Activated T-cell treated with anti-CD3 and anti-CD28 coated beads, Interleukin-2, amount 50 U/mL, for 4 hours (primary cell): ENCODE measurements at regions not wholly inside any gene's neighbourhood (a gene's known extent, or its start where the extent isn't known, plus 50 kb on each side); places are given as distances from the start of the nearest gene placed in this dataset.
A peak's percentile ranks its signal among the peaks of the same experiment; 100 is the strongest.
"Not testable (repeated sequence)": the region's sequence is repeated elsewhere in the genome, so short reads cannot be mapped to it uniquely, and the experiment has no call there.

Source experiments
- ATAC-seq, 2 donors: fragments of 200-7000 bp; cut with Tn5 transposase; one replicate each; pipeline ENCODE4 v1.10.0; 2021
- DNase-seq: peaks from one replicate; pipeline ENCODE4 v3.0.0-alpha.2; 2020
- H3K27me3 Mint-ChIP-seq: one replicate; pipeline ENCODE4 v1.8.0; 2021; ENCODE audit warnings: low read depth, mixed read lengths
- H3K36me3 Mint-ChIP-seq: one replicate; pipeline ENCODE4 v1.8.0; 2022; ENCODE audit warnings: mixed read lengths; ENCODE audit not compliant: insufficient read depth
- H3K4me1 Mint-ChIP-seq: one replicate; pipeline ENCODE4 v1.8.0; 2021; ENCODE audit warnings: low read depth, mixed read lengths
- H3K4me3 Mint-ChIP-seq: one replicate; pipeline ENCODE4 v1.8.0; 2021; ENCODE audit warnings: mild to moderate bottlenecking, moderate library complexity, mixed read lengths
- H3K9me3 Mint-ChIP-seq: one replicate; pipeline ENCODE4 v1.8.0; 2021; ENCODE audit warnings: mixed read lengths

- no peak overlapping the region for H3K4me3 Mint-ChIP-seq
- no peaks in the 10 kb centered on the region for H3K4me1 Mint-ChIP-seq
- H3K9me3 Mint-ChIP-seq: no peaks in the 10 kb centered on the region
- ATAC-seq: no peak
- no peaks in the 10 kb centered on the region for H3K36me3 Mint-ChIP-seq
- H3K27me3 Mint-ChIP-seq: no peaks in the 10 kb centered on the region
- DNase-seq: no peak
These were observed 882.3 kb downstream of the DIAPH3 start for GRCh38 chr13:59281453-59281852.

GRCh38 chr13:59292240-59292639 lies 871.5 kb downstream of the DIAPH3 start:
- H3K4me1 Mint-ChIP-seq, ATAC-seq, H3K36me3 Mint-ChIP-seq, H3K27me3 Mint-ChIP-seq, H3K4me3 Mint-ChIP-seq, H3K9me3 Mint-ChIP-seq, DNase-seq: not testable (repeated sequence)

GRCh38 chr13:59299584-59299983 lies 864.1 kb downstream of the DIAPH3 start:
- no peak for ATAC-seq
- Mint-ChIP-seq H3K4me1 (no peaks in the 10 kb centered on the region), H3K9me3 (peaks cover 5% of the 10 kb centered on the region), H3K27me3 (peaks cover 3% of the 10 kb centered on the region), H3K36me3 (no peaks in the 10 kb centered on the region), H3K4me3 (no peak overlapping the region)
- DNase-seq: no peak

GRCh38 chr13:59300355-59301173 lies 863.2 kb downstream of the DIAPH3 start:
- no peaks in the 10 kb centered on the region for H3K36me3 Mint-ChIP-seq
- no peaks in the 10 kb centered on the region for H3K4me1 Mint-ChIP-seq
- no peak for DNase-seq
- H3K27me3 Mint-ChIP-seq: peaks cover 3% of the 10 kb centered on the region
- ATAC-seq: no peak
- H3K4me3 Mint-ChIP-seq: no peak overlapping the region
- H3K9me3 Mint-ChIP-seq: peaks cover 4% of the 10 kb centered on the region

- H3K36me3 Mint-ChIP-seq: no peaks in the 10 kb centered on the region
- H3K4me3 Mint-ChIP-seq: no peak overlapping the region
- DNase-seq (no peak), ATAC-seq (no peak)
- H3K4me1 Mint-ChIP-seq: no peaks in the 10 kb centered on the region
- H3K27me3 Mint-ChIP-seq: peaks cover 3% of the 10 kb centered on the region
- peaks cover 3% of the 10 kb centered on the region for H3K9me3 Mint-ChIP-seq
These were observed 862.6 kb downstream of the DIAPH3 start for GRCh38 chr13:59301174-59301567.

- DNase-seq: no peak
These were observed 860.3 kb downstream of the DIAPH3 start for GRCh38 chr13:59303433-59303832.

GRCh38 chr13:59304596-59304995 lies 859.1 kb downstream of the DIAPH3 start:
- H3K27me3 Mint-ChIP-seq: peaks cover 8% of the 10 kb centered on the region
- no peaks in the 10 kb centered on the region for H3K9me3 Mint-ChIP-seq
- ATAC-seq (no peak), DNase-seq (no peak)
- H3K4me3 Mint-ChIP-seq: no peak overlapping the region
- no peaks in the 10 kb centered on the region for H3K4me1 Mint-ChIP-seq
- no peaks in the 10 kb centered on the region for H3K36me3 Mint-ChIP-seq

More at GRCh38 chr13:59303433-59303832, 860.3 kb downstream of the DIAPH3 start:
- Mint-ChIP-seq H3K4me3 (no peak overlapping the region), H3K36me3 (no peaks in the 10 kb centered on the region), H3K4me1 (no peaks in the 10 kb centered on the region), H3K27me3 (peaks cover 8% of the 10 kb centered on the region), H3K9me3 (no peaks in the 10 kb centered on the region)
- ATAC-seq: no peak

GRCh38 chr13:59305896-59306295 lies 857.8 kb downstream of the DIAPH3 start:
- DNase-seq (no peak), ATAC-seq (no peak)
- Mint-ChIP-seq H3K36me3 (no peaks in the 10 kb centered on the region), H3K9me3 (no peaks in the 10 kb centered on the region), H3K4me1 (no peaks in the 10 kb centered on the region), H3K27me3 (peaks cover 8% of the 10 kb centered on the region), H3K4me3 (no peak overlapping the region)

GRCh38 chr13:59312776-59313175 lies 851.0 kb downstream of the DIAPH3 start:
- Mint-ChIP-seq H3K27me3 (peaks cover 2% of the 10 kb centered on the region), H3K36me3 (no peaks in the 10 kb centered on the region), H3K4me1 (no peaks in the 10 kb centered on the region), H3K4me3 (no peak overlapping the region), H3K9me3 (peaks cover 5% of the 10 kb centered on the region)
- ATAC-seq (no peak), DNase-seq (no peak)

- Mint-ChIP-seq H3K36me3 (no peaks in the 10 kb centered on the region), H3K4me3 (no peak overlapping the region), H3K4me1 (no peaks in the 10 kb centered on the region), H3K27me3 (peaks cover 9% of the 10 kb centered on the region), H3K9me3 (no peaks in the 10 kb centered on the region)
- ATAC-seq (no peak), DNase-seq (peak; percentile 25)
These were observed 845.3 kb downstream of the DIAPH3 start for GRCh38 chr13:59318320-59318930.

GRCh38 chr13:59319276-59319675 lies 844.5 kb downstream of the DIAPH3 start:
- DNase-seq (no peak), ATAC-seq (no peak)
- no peaks in the 10 kb centered on the region for H3K36me3 Mint-ChIP-seq
- H3K9me3 Mint-ChIP-seq: no peaks in the 10 kb centered on the region
- no peaks in the 10 kb centered on the region for H3K4me1 Mint-ChIP-seq
- peaks cover 9% of the 10 kb centered on the region for H3K27me3 Mint-ChIP-seq
- H3K4me3 Mint-ChIP-seq: no peak overlapping the region

GRCh38 chr13:59320021-59320420 lies 843.7 kb downstream of the DIAPH3 start:
- no peaks in the 10 kb centered on the region for H3K9me3 Mint-ChIP-seq
- no peaks in the 10 kb centered on the region for H3K4me1 Mint-ChIP-seq
- H3K36me3 Mint-ChIP-seq: no peaks in the 10 kb centered on the region
- ATAC-seq: no peak
- H3K27me3 Mint-ChIP-seq: peaks cover 9% of the 10 kb centered on the region
- DNase-seq: no peak
- no peak overlapping the region for H3K4me3 Mint-ChIP-seq

- not testable (repeated sequence) for H3K4me1 Mint-ChIP-seq
These were observed 839.3 kb downstream of the DIAPH3 start for GRCh38 chr13:59324401-59324800.

GRCh38 chr13:59326717-59327116 lies 837.0 kb downstream of the DIAPH3 start:
- DNase-seq (no peak), ATAC-seq (no peak)
- no peaks in the 10 kb centered on the region for H3K4me1 Mint-ChIP-seq
- H3K4me3 Mint-ChIP-seq: no peak overlapping the region
- no peaks in the 10 kb centered on the region for H3K36me3 Mint-ChIP-seq
- no peaks in the 10 kb centered on the region for H3K9me3 Mint-ChIP-seq
- no peaks in the 10 kb centered on the region for H3K27me3 Mint-ChIP-seq

More at GRCh38 chr13:59324401-59324800, 839.3 kb downstream of the DIAPH3 start:
- not testable (repeated sequence) for ATAC-seq, DNase-seq, H3K9me3 Mint-ChIP-seq, H3K27me3 Mint-ChIP-seq, H3K36me3 Mint-ChIP-seq, H3K4me3 Mint-ChIP-seq

- Mint-ChIP-seq H3K4me1 (no peaks in the 10 kb centered on the region), H3K36me3 (no peaks in the 10 kb centered on the region), H3K4me3 (no peak overlapping the region), H3K9me3 (no peaks in the 10 kb centered on the region), H3K27me3 (no peaks in the 10 kb centered on the region)
- DNase-seq: no peak
- no peak for ATAC-seq
These were observed 833.0 kb downstream of the DIAPH3 start for GRCh38 chr13:59330764-59331163.
